NOMO-1 treated with dmso at 0.1 percent for 144 hours (cell line): ENCODE measurements at regions not wholly inside any gene's neighbourhood (a gene's known extent, or its start where the extent isn't known, plus 50 kb on each side); places are given as distances from the start of the nearest gene placed in this dataset.
A peak's percentile ranks its signal among the peaks of the same experiment; 100 is the strongest.
"Not testable (repeated sequence)": the region's sequence is repeated elsewhere in the genome, so short reads cannot be mapped to it uniquely, and the experiment has no call there.

Experiments
- DNase-seq: peaks from one replicate; lab custom pipeline; 2025; ENCODE audit not compliant: unreplicated experiment; lab: John Stamatoyannopoulos, UW

- DNase-seq, result no peak
Measured at GRCh38 chr4:13678186-13678924, 50.8 kb upstream of the BOD1L1 start.

- DNase-seq, result no peak
Measured at GRCh38 chr4:13681570-13681969, 54.0 kb upstream of the BOD1L1 start.

GRCh38 chr4:13694256-13694655 is 66.7 kb upstream of the BOD1L1 start:
- DNase-seq, result no peak

GRCh38 chr4:13698296-13698695 is 70.8 kb upstream of the BOD1L1 start:
- no peak for DNase-seq

- no peak for DNase-seq
Measured at GRCh38 chr4:13700021-13700857, 72.7 kb upstream of the BOD1L1 start.

GRCh38 chr4:13700858-13701140 is 73.3 kb upstream of the BOD1L1 start:
- not testable (repeated sequence) for DNase-seq

- peak; percentile 74 for DNase-seq
Measured at GRCh38 chr4:13701937-13702446, 74.5 kb upstream of the BOD1L1 start.

GRCh38 chr4:13703096-13703495 is 75.6 kb upstream of the BOD1L1 start:
- DNase-seq, result no peak

GRCh38 chr4:13704035-13704434 is 76.5 kb upstream of the BOD1L1 start:
- DNase-seq, result peak; percentile 82

- no peak for DNase-seq
Measured at GRCh38 chr4:13704761-13705160, 77.2 kb upstream of the BOD1L1 start.

- peak; percentile 9 for DNase-seq
Measured at GRCh38 chr4:13705521-13706041, 78.1 kb upstream of the BOD1L1 start.

GRCh38 chr4:13706120-13706519 is 78.6 kb upstream of the BOD1L1 start:
- DNase-seq, result no peak

- no peak for DNase-seq
Measured at GRCh38 chr4:13706716-13707115, 79.2 kb upstream of the BOD1L1 start.

- DNase-seq, result peak; percentile 70
Measured at GRCh38 chr4:13710246-13710885, 82.8 kb upstream of the BOD1L1 start.

- no peak for DNase-seq
Measured at GRCh38 chr4:13711233-13711785, 83.8 kb upstream of the BOD1L1 start.

GRCh38 chr4:13721894-13722293 is 94.4 kb upstream of the BOD1L1 start:
- DNase-seq, result no peak

- no peak for DNase-seq
Measured at GRCh38 chr4:13722649-13723048, 95.1 kb upstream of the BOD1L1 start.

- DNase-seq, result no peak
Measured at GRCh38 chr4:13728761-13729160, 101.2 kb upstream of the BOD1L1 start.

GRCh38 chr4:13731019-13731418 is 103.5 kb upstream of the BOD1L1 start:
- DNase-seq, result no peak

GRCh38 chr4:13733817-13734216 is 106.3 kb upstream of the BOD1L1 start:
- no peak for DNase-seq

GRCh38 chr4:13750594-13750993 is 123.1 kb upstream of the BOD1L1 start:
- no peak for DNase-seq
